PC-3 (cell line): ENCODE measurements at regions not wholly inside any gene's neighbourhood (a gene's known extent, or its start where the extent isn't known, plus 50 kb on each side); places are given as distances from the start of the nearest gene placed in this dataset.

Experiments
- ATAC-seq: fragments of 200-7000 bp; cut with Tn5 transposase; 2 replicates; pipeline ENCODE4 v1.9.1; 2020; ENCODE audit warnings: mild to moderate bottlenecking, moderate library complexity
- BruUV-seq: library from RNA; stranded (reverse); fragments of 400-500 nt; replicated peaks from 2 replicates; lab custom pipeline; 2021; lab: Mats Ljungman, UMichigan
- CTCF ChIA-PET: fragments of 300-600 bp; sonication (Branson Sonifier 250); formaldehyde crosslinking; loops from one replicate; lab custom pipeline; 2022; ENCODE audit warnings: antibody characterized with exemption; lab: Charles Lee
- POLR2A ChIA-PET: fragments of 300-600 bp; sonication (Branson Sonifier 250); formaldehyde crosslinking; loops from one replicate; lab custom pipeline; 2022; ENCODE audit warnings: antibody characterized with exemption; ENCODE audit not compliant: unreplicated experiment; lab: Charles Lee
- DNase-seq: peaks from one replicate; pipeline ENCODE4 v3.0.0-alpha.2; 2015
- H2AFZ ChIP-seq: fragments of 300-600 bp; sonication (generic); 2 replicates; pipeline ENCODE4 v1.6.0; 2016; ENCODE audit warnings: antibody characterized with exemption, low read length
- H3F3A ChIP-seq: fragments of 300-600 bp; sonication (generic); one replicate; pipeline ENCODE4 v1.6.0; 2017; ENCODE audit warnings: antibody characterized with exemption, low read length, control low read depth, mild to moderate bottlenecking; ENCODE audit not compliant: unreplicated experiment
- H3K27ac ChIP-seq: fragments of 300-600 bp; sonication (generic); 2 replicates; pipeline ENCODE4 v1.5.1; 2016; ENCODE audit warnings: mild to moderate bottlenecking, low read length
- H3K27me3 ChIP-seq: fragments of 300-600 bp; sonication (generic); 2 replicates; pipeline ENCODE4 v1.6.1; 2016; ENCODE audit warnings: low read length, mixed read lengths
- H3K36me3 ChIP-seq: fragments of 300-600 bp; sonication (generic); 2 replicates; pipeline ENCODE4 v1.6.1; 2016; ENCODE audit warnings: low read depth, mixed run types, low read length, mixed read lengths
- H3K4me1 ChIP-seq: fragments of 300-600 bp; sonication (generic); 2 replicates; pipeline ENCODE4 v1.5.1; 2016; ENCODE audit warnings: low read length; ENCODE audit not compliant: insufficient read depth
- H3K4me2 ChIP-seq: fragments of 300-600 bp; sonication (generic); 2 replicates; pipeline ENCODE4 v1.6.0; 2016; ENCODE audit warnings: low read length
- H3K4me3 ChIP-seq: fragments of 300-600 bp; sonication (generic); 2 replicates; pipeline ENCODE4 v1.5.1; 2016; ENCODE audit warnings: mild to moderate bottlenecking, low read length, mixed read lengths
- H3K79me2 ChIP-seq: fragments of 300-600 bp; sonication (generic); 2 replicates; pipeline ENCODE4 v1.6.1; 2017; ENCODE audit warnings: low read length, mixed read lengths
- H3K9ac ChIP-seq: fragments of 300-600 bp; sonication (generic); 2 replicates; pipeline ENCODE4 v1.6.0; 2016; ENCODE audit warnings: mild to moderate bottlenecking, low read length
- H3K9me2 ChIP-seq: fragments of 300-600 bp; sonication (generic); replicated peaks from 2 replicates; pipeline ENCODE4 v1.6.1; 2016; ENCODE audit warnings: mixed run types, low read length, mixed read lengths
- H3K9me3 ChIP-seq: fragments of 300-600 bp; sonication (generic); 2 replicates; pipeline ENCODE4 v1.6.1; 2016; ENCODE audit warnings: low read length, mixed read lengths
- H4K20me1 ChIP-seq: fragments of 300-600 bp; sonication (generic); 2 replicates; pipeline ENCODE4 v1.6.1; 2016; ENCODE audit warnings: low read length, mixed read lengths
- EZH2 ChIP-seq: fragments of 300-600 bp; sonication (generic); IDR thresholded peaks from one replicate; pipeline ENCODE4 v1.6.1; 2017; ENCODE audit warnings: antibody characterized with exemption, mild to moderate bottlenecking, low read length; ENCODE audit not compliant: unreplicated experiment
- EZH2phosphoT487 ChIP-seq: fragments of 300-600 bp; sonication (generic); IDR thresholded peaks from 2 replicates; pipeline ENCODE4 v1.6.1; 2018; ENCODE audit warnings: mild to moderate bottlenecking, antibody characterized with exemption, low read length, borderline replicate concordance
- intact Hi-C: fragments of 100-400 bp; cut with micrococcal nuclease; formaldehyde crosslinking; loops from 2 replicates; pipeline ENCODE4 v1.9.0; 2023
- TF ChIP-seq, protein P1 (sequence below): fragments of 300-600 bp; sonication (generic); conservative IDR thresholded peaks from 2 replicates; pipeline ENCODE4 v1.5.1; 2017; ENCODE audit warnings: antibody characterized with exemption, low read depth, mild to moderate bottlenecking, low read length

GRCh38 chr6:76416821-76417605, 344.6 kb upstream of the IMPG1 start:
- Histone ChIP-seq H3K9me3 (no peaks in the 10 kb centered on the region), H2AFZ (no peak overlapping the region), H3K9me2 (no peaks in the 10 kb centered on the region), H3K4me3 (no peak overlapping the region), H3K4me2 (no peak overlapping the region), H3K36me3 (no peaks in the 10 kb centered on the region), H4K20me1 (no peaks in the 10 kb centered on the region), H3K27ac (no peak overlapping the region), H3K9ac (no peak overlapping the region), H3K79me2 (no peaks in the 10 kb centered on the region), H3F3A (no peaks in the 10 kb centered on the region), H3K4me1 (no peaks in the 10 kb centered on the region), H3K27me3 (no peaks in the 10 kb centered on the region)
- intact Hi-C loops: no loop called here
- ChIA-PET POLR2A (no interaction called here), CTCF (no interaction called here)
- peak; percentile 9 for DNase-seq
- BruUV-seq: no TSS peak
- no peak for ATAC-seq
- no peak for TF ChIP-seq EZH2

DNA sequence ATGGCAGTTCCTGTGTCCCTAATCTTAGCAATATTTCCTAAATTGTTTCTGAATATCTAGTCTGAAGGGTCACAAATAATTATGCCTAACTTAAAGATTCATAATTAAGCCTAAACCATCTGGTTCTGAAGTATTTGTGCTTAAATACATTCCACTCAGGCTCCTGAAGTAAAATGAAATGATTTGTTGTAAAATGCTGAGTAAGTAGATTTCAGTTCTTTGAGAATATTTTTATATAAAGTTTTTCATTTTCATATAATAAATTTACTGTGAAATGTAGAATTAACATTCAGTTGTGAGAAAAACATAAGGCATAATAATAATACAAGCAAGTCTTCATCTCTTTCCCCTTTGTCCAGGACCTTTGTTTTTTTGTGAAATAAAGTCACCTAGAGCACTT, 330.6 kb upstream of the IMPG1 start:
- H3K9me2 ChIP-seq: no peaks in the 10 kb centered on the region
- intact Hi-C loops: no loop called here
- no peaks in the 10 kb centered on the region for H4K20me1 ChIP-seq
- ATAC-seq (no peak), DNase-seq (no peak)
- H3K9me3 ChIP-seq: no peaks in the 10 kb centered on the region
- no TSS peak for BruUV-seq
- H3K27me3 ChIP-seq: no peaks in the 10 kb centered on the region
- no peak overlapping the region for H2AFZ ChIP-seq
- no peak overlapping the region for H3K4me2 ChIP-seq
- no peak overlapping the region for H3K4me3 ChIP-seq
- no peaks in the 10 kb centered on the region for H3F3A ChIP-seq
- no peaks in the 10 kb centered on the region for H3K4me1 ChIP-seq
- H3K79me2 ChIP-seq: no peaks in the 10 kb centered on the region
- POLR2A ChIA-PET: no interaction called here
- H3K36me3 ChIP-seq: no peaks in the 10 kb centered on the region
- CTCF ChIA-PET: no interaction called here
- H3K27ac ChIP-seq: no peak overlapping the region
- TF ChIP-seq EZH2 (no peak), EZH2phosphoT487 (no peak)
- TF ChIP-seq, protein P1, sequence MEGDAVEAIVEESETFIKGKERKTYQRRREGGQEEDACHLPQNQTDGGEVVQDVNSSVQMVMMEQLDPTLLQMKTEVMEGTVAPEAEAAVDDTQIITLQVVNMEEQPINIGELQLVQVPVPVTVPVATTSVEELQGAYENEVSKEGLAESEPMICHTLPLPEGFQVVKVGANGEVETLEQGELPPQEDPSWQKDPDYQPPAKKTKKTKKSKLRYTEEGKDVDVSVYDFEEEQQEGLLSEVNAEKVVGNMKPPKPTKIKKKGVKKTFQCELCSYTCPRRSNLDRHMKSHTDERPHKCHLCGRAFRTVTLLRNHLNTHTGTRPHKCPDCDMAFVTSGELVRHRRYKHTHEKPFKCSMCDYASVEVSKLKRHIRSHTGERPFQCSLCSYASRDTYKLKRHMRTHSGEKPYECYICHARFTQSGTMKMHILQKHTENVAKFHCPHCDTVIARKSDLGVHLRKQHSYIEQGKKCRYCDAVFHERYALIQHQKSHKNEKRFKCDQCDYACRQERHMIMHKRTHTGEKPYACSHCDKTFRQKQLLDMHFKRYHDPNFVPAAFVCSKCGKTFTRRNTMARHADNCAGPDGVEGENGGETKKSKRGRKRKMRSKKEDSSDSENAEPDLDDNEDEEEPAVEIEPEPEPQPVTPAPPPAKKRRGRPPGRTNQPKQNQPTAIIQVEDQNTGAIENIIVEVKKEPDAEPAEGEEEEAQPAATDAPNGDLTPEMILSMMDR: no peak
- no peak overlapping the region for H3K9ac ChIP-seq

GRCh38 chr6:76397966-76398365, 325.5 kb upstream of the IMPG1 start:
- no peaks in the 10 kb centered on the region for H3K4me1 ChIP-seq
- TF ChIP-seq EZH2phosphoT487 (no peak), EZH2 (no peak)
- no peak for ATAC-seq

More at GRCh38 chr6:76397966-76398365, 325.5 kb upstream of the IMPG1 start:
- Histone ChIP-seq H3K36me3 (no peaks in the 10 kb centered on the region), H3K27ac (no peak overlapping the region), H4K20me1 (no peaks in the 10 kb centered on the region), H3K9me3 (no peaks in the 10 kb centered on the region), H3K9me2 (no peaks in the 10 kb centered on the region), H3K9ac (no peak overlapping the region), H3K4me3 (no peak overlapping the region), H3K79me2 (no peaks in the 10 kb centered on the region), H2AFZ (no peak overlapping the region), H3F3A (no peaks in the 10 kb centered on the region), H3K27me3 (no peaks in the 10 kb centered on the region), H3K4me2 (no peak overlapping the region)
- CTCF ChIA-PET: no interaction called here
- intact Hi-C loops: no loop called here
- BruUV-seq: no TSS peak
- DNase-seq: no peak
- POLR2A ChIA-PET: no interaction called here
